ENCODE measurements at regions not wholly inside any gene's neighbourhood (a gene's known extent, or its start where the extent isn't known, plus 50 kb on each side); places are given as distances from the start of the nearest gene placed in this dataset.

GRCh38 chr18:6666012-6666685, 63.4 kb upstream of the ARHGAP28 start:
- DNase-seq: no peak
- 100% methylated on average over 2 of the region's 3 CpGs for WGBS (ENCODE audit: insufficient coverage, low lambda C conversion rate)
- no peak overlapping the region for H3K4me3 ChIP-seq (ENCODE audit: low read length)
- H3K9me3 ChIP-seq (ENCODE audit: control insufficient read depth, low read depth, low read length): no peaks in the 10 kb centered on the region
- no peaks in the 10 kb centered on the region for H3K27me3 ChIP-seq (ENCODE audit: control insufficient read depth, insufficient read depth, low read length)
- H3K4me1 ChIP-seq (ENCODE audit: control insufficient read depth, insufficient read depth, low read length): no peaks in the 10 kb centered on the region
- H3K27ac ChIP-seq (ENCODE audit: low read length): no peak overlapping the region
- no peaks in the 10 kb centered on the region for H3K36me3 ChIP-seq (ENCODE audit: control insufficient read depth, insufficient read depth, low read length)

DNA sequence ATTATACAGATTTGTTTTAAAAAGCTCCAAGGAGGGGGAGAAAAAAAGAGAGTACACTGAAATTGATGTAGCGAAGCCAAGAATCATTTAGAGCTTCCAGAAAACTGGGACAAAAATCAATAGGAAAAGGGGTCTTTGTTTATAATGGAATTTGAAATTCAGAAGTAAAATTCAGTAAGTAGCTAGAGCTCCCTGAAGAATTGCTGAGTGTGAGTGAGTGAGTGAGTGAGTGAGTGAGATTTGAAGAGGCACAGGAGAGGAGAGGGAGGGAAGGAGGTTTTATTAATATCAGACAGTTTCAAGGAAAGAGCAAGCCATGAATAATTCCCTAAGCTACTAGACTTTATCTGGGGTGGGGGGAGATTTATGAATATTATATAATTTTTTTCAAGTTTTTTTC, 60.7 kb upstream of the ARHGAP28 start:
- Histone ChIP-seq H3K4me1 (ENCODE audit: control insufficient read depth, insufficient read depth, low read length) (no peaks in the 10 kb centered on the region), H3K27me3 (ENCODE audit: control insufficient read depth, insufficient read depth, low read length) (no peaks in the 10 kb centered on the region), H3K4me3 (ENCODE audit: low read length) (no peak overlapping the region), H3K36me3 (ENCODE audit: control insufficient read depth, insufficient read depth, low read length) (no peaks in the 10 kb centered on the region), H3K27ac (ENCODE audit: low read length) (no peak overlapping the region), H3K9me3 (ENCODE audit: control insufficient read depth, low read depth, low read length) (no peaks in the 10 kb centered on the region)
- 100% methylated on average over 1 of the region's 1 CpG for WGBS (ENCODE audit: insufficient coverage, low lambda C conversion rate)
- no peak for DNase-seq

DNA sequence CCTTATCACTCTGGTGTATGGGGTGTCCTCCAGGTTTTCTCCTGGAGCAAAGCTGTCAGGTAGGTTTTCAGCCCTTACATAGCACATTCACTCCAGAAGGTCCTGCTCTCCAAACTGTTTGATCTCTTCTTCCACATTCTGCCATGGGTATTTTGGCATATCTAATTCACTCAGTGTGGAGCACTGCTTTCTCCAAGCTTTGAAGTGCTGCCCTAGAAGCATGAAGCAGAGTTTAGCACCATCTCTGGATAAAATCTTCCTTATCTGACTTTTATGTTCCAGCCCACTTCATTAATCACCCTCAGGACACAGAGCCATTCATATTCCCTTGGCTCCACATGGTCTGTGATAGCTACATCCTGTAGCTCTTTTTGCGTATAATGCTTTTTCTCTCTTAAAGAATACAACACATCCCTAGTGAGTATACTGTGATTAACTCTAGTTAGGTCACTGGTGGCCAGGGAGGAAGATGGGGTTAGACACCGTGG, 56.7 kb upstream of the ARHGAP28 start:
- no peak for DNase-seq
- H3K4me1 ChIP-seq (ENCODE audit: control insufficient read depth, insufficient read depth, low read length): no peaks in the 10 kb centered on the region
- no peak overlapping the region for H3K4me3 ChIP-seq (ENCODE audit: low read length)
- H3K27me3 ChIP-seq (ENCODE audit: control insufficient read depth, insufficient read depth, low read length): no peaks in the 10 kb centered on the region
- no peaks in the 10 kb centered on the region for H3K9me3 ChIP-seq (ENCODE audit: control insufficient read depth, low read depth, low read length)
- no peak overlapping the region for H3K27ac ChIP-seq (ENCODE audit: low read length)
- H3K36me3 ChIP-seq (ENCODE audit: control insufficient read depth, insufficient read depth, low read length): no peaks in the 10 kb centered on the region
- WGBS (ENCODE audit: insufficient coverage, low lambda C conversion rate): 86% methylated on average over 1 of the region's 2 CpGs

GRCh38 chr18:6677086-6677485, 52.4 kb upstream of the ARHGAP28 start:
- Histone ChIP-seq H3K27ac (ENCODE audit: low read length) (no peak overlapping the region), H3K36me3 (ENCODE audit: control insufficient read depth, insufficient read depth, low read length) (no peaks in the 10 kb centered on the region), H3K4me3 (ENCODE audit: low read length) (no peak overlapping the region), H3K9me3 (ENCODE audit: control insufficient read depth, low read depth, low read length) (no peaks in the 10 kb centered on the region), H3K4me1 (ENCODE audit: control insufficient read depth, insufficient read depth, low read length) (no peaks in the 10 kb centered on the region), H3K27me3 (ENCODE audit: control insufficient read depth, insufficient read depth, low read length) (no peaks in the 10 kb centered on the region)
- no peak for DNase-seq
- no CpG with 5 or more reads among the region's 2 CpGs for WGBS (ENCODE audit: insufficient coverage, low lambda C conversion rate)

GRCh38 chr18:6679201-6679600, 50.3 kb upstream of the ARHGAP28 start:
- H3K27me3 ChIP-seq (ENCODE audit: control insufficient read depth, insufficient read depth, low read length): peaks cover 6% of the 10 kb centered on the region
- H3K36me3 ChIP-seq (ENCODE audit: control insufficient read depth, insufficient read depth, low read length): no peaks in the 10 kb centered on the region
- H3K9me3 ChIP-seq (ENCODE audit: control insufficient read depth, low read depth, low read length): peaks cover 2% of the 10 kb centered on the region
- no peak overlapping the region for H3K27ac ChIP-seq (ENCODE audit: low read length)
- DNase-seq: no peak
- 83% methylated on average over 4 of the region's 4 CpGs for WGBS (ENCODE audit: insufficient coverage, low lambda C conversion rate)
- no peak overlapping the region for H3K4me3 ChIP-seq (ENCODE audit: low read length)
- no peaks in the 10 kb centered on the region for H3K4me1 ChIP-seq (ENCODE audit: control insufficient read depth, insufficient read depth, low read length)

All from large intestine (tissue), 3 donors.